ENCODE measurements at regions not wholly inside any gene's neighbourhood (a gene's known extent, or its start where the extent isn't known, plus 50 kb on each side); places are given as distances from the start of the nearest gene placed in this dataset.
A peak's percentile ranks its signal among the peaks of the same experiment; 100 is the strongest.

DNA sequence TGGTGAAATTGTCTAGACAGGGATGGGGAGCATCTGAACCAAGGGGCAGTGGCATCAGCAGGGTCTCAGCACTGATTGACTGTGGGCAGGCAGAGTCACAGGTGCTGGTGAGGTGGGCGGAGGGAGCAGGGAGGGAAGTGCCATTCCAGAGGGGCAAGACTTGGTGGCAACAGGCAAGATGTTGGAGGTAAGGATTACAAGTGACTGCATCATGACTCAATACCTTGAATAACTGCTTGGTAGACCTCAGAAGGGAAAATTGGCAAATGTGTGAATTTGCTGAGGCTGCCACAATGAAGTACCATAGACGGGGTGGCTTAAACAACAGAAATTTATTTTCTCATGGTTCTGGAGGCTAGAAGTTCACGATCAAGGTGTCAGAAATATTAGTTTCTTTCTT lies 419.1 kb downstream of the HS3ST3B1 start:
- DNase-seq, result no peak

GRCh38 chr17:14717859-14718258 lies 417.0 kb downstream of the HS3ST3B1 start:
- no peak for DNase-seq

GRCh38 chr17:14715561-14715960 lies 414.7 kb downstream of the HS3ST3B1 start:
- peak; percentile 32 for DNase-seq

DNA sequence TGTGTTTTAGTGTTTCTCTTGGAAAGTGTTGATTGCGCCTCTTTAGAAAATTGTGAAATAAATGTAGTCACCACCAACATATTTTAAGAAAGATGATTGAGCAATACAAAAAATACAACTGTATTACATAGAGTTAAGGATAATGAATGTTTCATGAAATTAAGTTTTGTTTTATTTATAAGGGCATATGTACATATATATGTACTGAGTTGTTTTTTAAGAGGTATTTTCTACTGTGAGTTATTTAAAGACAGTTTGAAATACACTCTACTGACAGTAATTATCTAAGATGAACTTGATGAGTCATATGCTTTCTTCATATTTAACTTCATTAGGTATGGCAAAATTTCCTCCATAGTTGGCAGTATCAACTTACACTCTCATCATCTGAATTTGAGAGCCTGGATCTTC lies 411.7 kb downstream of the HS3ST3B1 start:
- DNase-seq, result no peak

GRCh38 chr17:14704121-14704520 lies 403.2 kb downstream of the HS3ST3B1 start:
- no peak for DNase-seq

GRCh38 chr17:14701886-14702285 lies 401.0 kb downstream of the HS3ST3B1 start:
- DNase-seq, result no peak

GRCh38 chr17:14699574-14700185 lies 398.8 kb downstream of the HS3ST3B1 start:
- DNase-seq, result no peak

GRCh38 chr17:14693382-14693781 lies 392.5 kb downstream of the HS3ST3B1 start:
- DNase-seq, result no peak

DNA sequence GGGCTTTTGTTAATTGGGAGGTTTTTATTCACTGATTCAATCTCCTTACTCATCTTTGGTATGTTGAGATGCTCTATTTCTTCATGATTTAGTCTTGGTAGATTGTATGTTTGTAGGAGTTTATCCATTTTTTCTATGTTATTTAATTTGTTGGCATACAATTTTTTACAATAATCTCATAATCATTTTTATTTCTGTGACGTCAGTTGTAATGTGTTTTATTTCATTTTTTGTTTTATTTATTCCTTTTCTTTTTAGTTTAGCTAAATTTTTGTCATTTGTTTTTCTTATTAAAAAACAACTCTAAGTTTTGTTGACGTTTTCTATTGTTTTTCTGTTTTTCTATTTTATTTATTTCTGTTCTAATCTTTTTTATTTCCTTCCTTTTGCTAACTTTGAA lies 389.8 kb downstream of the HS3ST3B1 start:
- DNase-seq, result no peak

- DNase-seq, result no peak
Observed at GRCh38 chr17:14688134-14688533, 387.3 kb downstream of the HS3ST3B1 start.

DNA sequence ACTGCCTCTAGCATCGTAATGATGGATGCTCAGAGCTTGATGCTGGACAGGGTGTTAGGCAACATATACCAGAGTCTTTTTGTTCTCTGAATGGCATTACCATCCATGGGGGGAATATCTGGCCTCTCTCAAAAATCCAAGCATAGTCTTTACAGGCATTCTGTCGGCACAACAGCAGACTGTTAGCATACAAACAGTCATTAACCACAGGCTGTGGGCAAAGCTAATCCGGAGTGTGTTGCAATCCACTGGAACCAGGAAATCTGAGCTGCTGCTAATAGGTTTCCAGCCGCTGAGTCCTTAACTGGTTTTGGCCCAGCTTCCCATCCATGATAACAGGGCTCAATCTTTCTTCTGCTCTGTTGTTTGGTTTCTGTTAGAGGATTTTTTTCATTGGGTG lies 371.9 kb downstream of the HS3ST3B1 start:
- peak; percentile 68 for DNase-seq

- peak; percentile 2 for DNase-seq
Observed at GRCh38 chr17:14670861-14671260, 370.0 kb downstream of the HS3ST3B1 start.

DNA sequence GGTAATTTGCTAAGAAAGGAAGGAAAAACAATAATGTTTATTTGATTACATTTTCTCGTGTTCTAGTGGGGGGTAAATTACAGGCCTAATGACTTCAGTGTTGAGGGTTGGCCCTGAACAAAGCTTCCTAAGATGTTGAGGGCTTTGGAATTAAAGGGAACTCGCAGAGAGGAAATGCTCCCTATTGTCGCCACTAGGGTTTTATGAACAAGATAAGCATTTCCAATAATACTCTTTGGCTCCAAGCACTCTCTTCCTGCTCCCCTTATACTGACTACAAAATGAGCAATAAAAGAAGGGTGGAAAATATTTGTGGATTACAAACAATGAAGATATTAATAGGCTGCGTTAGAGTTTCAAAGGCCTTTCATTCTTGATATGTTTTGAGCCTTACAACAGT lies 363.6 kb downstream of the HS3ST3B1 start:
- DNase-seq, result no peak

- DNase-seq, result no peak
Observed at GRCh38 chr17:14641117-14641516, 340.2 kb downstream of the HS3ST3B1 start.

DNA sequence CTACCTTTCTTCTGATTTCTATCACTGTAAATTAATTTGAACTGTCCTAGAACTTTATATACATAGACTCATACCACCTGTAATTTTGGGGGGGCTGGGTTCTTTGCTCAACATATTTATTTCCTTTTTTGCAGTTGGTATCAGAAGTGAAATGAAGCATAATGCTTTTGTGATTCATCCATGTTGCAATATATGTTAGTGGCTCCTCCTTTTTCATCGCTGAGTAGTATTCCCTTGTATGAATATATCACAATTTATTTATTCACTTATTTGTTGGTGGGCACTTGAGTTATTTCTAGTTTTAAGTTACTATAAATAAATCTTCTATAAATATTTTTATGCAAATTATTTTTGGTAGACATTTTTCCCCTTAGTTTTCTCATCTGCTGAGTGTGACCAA lies 336.4 kb downstream of the HS3ST3B1 start:
- DNase-seq, result no peak

DNA sequence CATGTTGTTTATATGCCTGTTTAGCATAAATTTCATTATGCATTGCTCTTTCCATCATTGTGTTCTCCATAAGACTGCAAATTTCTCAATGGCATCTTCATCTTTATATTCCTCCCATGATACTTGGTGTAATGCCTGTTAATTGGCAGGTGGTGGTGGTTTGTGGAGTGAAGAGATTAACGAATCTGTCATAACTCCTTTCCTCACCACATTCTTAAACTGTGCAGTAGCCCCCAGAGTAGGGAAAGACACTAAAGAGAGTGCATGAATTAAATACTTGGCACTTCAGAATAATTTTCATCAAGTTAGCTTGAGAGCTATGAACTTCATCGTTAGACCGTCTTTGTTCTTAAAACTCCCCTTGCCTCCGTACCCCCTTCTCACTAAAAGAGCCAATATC lies 329.7 kb downstream of the HS3ST3B1 start:
- no peak for DNase-seq

DNA sequence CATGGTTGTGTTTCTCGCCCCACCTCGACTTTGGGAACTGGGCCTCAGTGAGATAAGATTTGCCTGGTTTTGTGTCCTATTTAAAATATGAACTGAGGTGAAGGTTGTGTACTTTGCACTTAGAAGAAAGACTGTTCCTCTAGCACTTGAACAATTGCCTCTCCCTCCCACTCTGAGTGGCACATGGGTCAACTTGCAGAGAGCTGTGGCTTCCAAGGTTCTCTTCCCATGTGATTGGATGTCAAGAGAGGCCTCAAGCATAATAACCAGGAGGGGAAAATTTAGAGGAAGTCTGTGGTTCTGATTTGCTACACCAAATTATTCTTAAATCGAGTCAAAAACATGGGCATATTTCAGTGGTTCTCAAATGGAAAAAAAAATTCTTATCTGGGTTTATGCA lies 329.2 kb downstream of the HS3ST3B1 start:
- DNase-seq, result no peak

DNA sequence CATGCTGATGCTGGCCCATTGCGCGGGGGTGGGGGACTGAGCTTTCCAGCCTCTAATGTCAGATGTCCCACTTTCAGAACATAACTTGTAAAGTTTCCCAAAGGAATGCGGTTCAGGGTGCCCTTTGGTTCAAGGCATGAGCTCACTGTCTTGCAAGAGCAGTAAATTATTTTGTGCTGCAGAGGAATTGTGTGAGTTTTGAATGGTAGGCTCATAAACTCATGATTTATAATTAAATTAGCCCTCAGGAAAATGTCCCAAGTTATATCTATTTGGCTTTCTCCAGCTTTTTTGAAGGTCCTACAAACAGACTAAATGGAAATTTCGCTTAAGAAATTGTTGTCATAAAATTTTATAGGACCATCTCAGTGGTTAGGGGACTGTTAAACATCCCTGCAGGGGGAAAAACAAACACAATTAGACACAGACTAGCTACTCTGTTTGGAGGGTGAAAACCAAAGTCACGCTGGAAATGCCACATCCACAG lies 321.8 kb downstream of the HS3ST3B1 start:
- DNase-seq, result peak; percentile 19

DNA sequence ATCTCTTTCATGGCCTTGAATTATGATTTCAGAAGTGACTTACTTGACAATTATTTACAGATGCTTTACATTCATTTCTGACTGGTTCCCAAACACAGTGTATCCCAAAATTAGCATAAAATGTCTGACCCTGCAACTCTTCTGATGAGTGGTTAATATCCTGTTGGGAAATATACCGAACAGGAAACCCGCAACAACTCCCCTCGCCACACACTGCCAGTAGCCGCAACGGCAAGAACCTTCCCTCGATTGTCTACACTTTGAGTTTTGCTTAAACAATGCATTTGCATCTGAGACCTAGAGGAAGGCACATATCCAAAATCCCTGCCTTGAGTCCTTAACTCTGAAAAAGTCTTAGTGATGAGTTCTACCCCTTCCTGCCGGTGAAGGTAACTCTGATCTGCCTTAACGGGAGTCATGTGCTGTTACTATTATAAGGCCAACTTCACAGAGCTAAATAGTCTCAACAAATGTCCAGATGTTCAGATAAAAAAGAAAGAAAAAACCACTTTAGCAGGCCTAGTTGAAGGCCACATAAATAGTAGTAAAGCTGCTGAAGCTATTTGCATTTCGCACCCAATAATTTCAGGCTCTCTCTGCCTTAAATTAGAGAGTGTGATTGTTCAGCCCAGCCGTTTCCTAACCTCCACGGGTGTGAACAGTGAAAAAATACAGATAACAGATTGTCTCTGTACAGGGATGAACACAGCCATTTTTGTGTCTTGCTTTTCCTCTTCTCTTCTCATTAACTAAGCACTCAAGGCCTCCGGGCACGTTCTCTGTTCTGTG lies 321.1 kb downstream of the HS3ST3B1 start:
- DNase-seq, result peak; percentile 22

- DNase-seq, result no peak
Observed at GRCh38 chr17:14619821-14620220, 318.9 kb downstream of the HS3ST3B1 start.

DNA sequence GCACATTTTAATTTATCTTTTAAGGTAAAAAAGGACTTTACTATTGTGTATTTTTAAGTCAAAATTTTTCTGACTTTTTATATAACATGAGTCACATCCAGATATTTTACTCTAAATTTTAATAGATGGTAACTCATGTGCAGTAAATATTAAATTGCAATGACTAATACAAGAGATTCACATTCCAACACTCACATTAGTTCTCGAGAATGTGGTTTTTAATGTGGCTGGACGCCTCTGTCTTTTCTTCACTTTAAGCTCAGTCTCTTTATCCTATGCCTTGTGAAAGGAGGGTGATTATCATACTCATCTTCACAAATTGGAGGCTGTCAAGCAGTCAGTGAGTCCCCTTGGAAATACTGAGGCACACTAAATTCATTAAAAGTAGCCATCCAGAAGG lies 315.6 kb downstream of the HS3ST3B1 start:
- DNase-seq, result peak; percentile 65

DNA sequence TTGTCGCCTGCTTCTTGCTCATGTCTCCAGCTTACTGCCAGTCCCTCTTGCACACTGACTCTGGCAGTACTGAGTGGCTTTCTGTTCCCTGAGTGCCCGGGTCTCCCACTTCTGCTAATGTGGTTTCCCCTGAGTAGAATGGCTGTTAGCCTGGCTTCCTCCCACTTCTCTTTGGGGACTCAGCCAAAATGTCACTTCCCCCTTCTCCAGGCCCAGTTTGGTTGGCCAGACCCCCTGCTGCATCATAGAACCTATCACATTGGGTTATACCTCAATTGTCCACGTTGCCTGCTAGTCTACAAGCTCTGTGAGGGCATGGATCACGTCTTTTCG lies 304.4 kb downstream of the HS3ST3B1 start:
- no peak for DNase-seq

GRCh38 chr17:14604591-14605266 lies 303.8 kb downstream of the HS3ST3B1 start:
- no peak for DNase-seq

DNA sequence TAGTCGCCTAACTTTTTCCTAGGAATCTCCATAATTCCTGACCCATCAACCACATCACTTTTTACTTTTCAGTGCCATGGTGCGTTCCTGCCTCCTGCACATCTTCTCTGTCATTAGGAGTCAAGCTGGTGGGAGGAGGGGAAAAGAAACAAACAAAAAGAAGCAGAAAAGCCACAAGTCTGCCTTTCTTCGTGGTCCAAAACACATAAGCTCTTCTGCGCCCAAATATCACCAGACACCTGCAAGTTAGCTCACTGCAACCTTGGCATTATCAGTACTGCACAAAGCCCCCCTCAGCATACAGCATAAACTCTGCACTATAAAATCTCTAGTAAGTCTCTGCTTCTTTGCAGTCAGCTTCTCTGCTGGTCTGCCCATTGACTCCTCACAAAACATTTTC lies 295.3 kb downstream of the HS3ST3B1 start:
- DNase-seq, result no peak
